ENCODE measurements at regions not wholly inside any gene's neighbourhood (a gene's known extent, or its start where the extent isn't known, plus 50 kb on each side); places are given as distances from the start of the nearest gene placed in this dataset.
"Not testable (repeated sequence)": the region's sequence is repeated elsewhere in the genome, so short reads cannot be mapped to it uniquely, and the experiment has no call there.

DNA sequence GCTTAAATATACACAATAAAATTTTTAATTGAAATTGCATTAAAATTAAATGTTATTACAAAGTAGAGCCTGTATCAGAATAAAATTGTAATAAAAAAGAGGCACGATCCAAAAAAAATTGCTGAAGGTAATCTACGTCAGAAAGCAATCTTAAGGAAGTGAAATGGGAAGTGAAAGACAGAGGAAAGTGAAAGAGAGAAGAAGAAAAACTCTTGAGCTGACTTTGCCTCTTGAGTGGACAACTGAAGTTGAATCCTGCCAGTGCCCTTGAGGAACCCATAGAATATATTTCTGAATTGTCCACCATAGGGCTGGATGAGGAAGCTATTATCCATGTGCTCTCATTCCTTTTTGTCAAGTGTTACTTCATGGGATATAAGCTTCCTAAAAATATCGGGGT lies 285.1 kb upstream of the STAC start:
- no peak for DNase-seq

DNA sequence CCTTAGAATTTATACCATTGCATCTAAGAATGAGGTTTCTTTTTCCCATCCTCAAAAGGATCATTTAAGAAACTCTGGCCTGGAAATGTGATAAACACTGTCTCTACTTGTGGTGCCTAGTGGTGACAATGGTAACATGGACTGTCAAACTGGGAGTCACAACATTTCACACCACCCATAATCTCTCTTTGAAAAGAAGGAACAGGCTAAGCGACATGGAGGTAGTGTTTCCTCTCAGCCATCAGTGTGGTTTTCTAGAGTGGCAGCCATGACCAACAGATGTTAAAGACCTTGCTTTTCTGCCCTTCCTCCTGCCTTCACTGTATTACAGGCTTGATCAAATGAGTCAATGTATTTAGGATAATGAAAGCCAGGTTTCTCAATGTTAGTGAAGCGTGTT lies 283.1 kb upstream of the STAC start:
- DNase-seq, result no peak

DNA sequence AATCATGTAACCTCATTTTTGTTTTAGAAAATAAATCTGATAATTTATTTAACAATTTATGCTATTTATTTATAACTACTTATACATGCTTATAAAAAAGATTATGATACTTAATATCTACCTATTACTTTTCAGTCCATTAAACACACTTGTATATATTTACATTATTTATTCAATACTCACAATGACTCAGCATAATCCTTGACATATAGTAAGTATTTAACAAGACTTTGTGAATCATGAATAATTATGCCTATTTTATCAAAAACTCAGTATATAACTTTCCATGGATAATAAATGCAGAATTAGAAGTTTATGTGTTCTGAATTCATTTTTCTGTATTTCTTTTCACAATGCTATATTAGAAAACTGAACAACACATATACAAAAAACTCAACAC lies 266.0 kb upstream of the STAC start:
- no peak for DNase-seq

DNA sequence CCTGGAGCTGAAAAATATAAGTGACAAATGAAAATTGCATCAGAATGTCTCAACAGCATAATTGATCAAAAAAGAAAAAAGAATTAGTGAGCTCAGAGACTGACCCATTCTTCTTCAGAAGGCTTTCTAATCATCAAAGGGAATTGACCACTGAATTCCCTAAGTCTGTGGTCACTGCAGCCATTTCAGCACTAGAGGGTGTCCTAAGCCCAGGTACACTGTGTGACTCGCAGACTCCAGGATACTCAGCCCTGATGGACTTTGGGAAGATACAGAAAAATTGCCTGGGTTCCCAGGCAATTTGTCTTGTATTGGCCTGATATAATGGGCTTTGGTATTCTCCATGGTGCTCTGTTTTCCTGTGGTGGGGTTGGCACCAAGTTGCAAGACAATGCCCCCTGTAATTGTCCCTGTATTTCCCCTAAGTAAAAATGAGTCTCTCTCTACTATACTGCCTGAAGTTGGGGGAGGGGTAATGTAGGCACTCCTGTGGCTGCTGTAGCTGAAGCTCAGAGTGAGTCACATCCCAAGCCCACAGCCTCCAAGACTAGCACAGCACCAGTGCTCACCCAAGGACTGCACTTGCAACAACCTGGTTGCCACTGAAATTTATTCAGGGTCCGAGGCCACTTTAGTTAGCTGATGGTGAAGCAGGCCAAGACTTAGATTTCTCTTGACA lies 256.0 kb upstream of the STAC start:
- DNase-seq, result no peak

GRCh38 chr3:36132214-36132613 lies 248.1 kb upstream of the STAC start:
- DNase-seq, result no peak

DNA sequence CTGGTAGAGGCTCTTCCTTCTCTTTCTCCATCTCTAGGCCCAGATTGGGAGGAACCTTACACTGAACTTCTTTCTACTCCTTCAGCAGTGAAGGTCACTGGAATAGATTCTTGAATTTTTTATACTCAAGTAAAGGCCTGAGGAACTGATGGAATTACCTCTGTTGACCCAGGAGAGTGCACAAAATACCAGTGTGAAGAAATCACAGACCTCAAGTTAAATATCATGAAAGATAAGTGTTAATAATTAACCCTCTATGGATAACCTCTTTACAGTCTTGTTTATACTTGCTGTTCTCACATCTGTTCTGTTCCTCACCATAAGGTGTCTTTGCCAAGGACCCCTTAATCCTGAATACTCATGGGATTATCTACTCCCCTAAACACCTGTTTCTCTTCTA lies 244.4 kb upstream of the STAC start:
- DNase-seq, result no peak

DNA sequence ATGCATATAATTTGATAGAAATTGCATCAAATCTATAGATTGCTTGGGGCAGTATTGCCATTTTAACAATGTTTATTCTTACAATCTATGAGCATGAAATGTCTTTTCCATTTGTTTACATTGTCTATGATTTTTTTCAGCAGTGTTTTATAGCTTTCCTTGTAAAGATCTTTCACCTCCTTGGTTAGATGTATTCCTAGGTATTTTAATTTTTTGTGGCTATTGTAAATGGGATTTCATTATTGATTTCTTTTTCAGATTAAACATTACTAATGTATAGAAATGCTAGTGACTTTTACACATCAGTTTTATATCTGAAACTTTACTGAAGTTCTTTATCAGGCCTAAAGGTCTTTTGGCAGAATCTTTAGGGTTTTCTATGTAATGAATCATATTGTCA lies 237.6 kb upstream of the STAC start:
- DNase-seq, result no peak

- no peak for DNase-seq
Measured at GRCh38 chr3:36146404-36146803, 233.9 kb upstream of the STAC start.

DNA sequence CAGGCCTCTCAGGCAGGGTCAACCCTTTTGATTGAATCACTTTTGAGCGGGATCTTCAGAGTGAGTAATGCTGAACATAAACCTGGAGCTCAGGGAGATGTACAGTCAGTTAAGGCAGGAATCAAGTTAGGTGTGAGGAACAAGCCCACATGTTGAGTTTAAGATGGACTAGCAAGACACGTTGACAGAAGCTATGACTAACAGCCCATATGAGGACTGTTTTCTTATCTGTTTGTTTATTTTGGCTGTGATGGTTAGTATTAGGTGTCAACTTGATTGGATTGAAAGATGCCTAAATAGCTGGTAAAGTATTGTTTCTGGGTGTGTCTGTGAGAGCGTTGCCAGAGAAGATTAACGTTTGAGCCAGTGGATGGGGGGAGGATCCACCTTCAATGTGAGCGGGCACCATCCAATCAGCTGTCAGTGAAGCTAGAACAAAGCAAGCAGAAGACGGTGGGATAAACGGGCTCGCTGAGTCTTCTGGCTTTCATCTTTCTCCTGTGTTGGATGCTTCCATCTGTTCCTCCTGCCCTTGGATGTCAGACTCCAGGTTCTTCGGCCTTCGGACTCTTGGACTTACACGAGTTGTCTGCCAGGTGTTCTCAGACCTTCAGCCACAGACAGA lies 232.3 kb upstream of the STAC start:
- no peak for DNase-seq

DNA sequence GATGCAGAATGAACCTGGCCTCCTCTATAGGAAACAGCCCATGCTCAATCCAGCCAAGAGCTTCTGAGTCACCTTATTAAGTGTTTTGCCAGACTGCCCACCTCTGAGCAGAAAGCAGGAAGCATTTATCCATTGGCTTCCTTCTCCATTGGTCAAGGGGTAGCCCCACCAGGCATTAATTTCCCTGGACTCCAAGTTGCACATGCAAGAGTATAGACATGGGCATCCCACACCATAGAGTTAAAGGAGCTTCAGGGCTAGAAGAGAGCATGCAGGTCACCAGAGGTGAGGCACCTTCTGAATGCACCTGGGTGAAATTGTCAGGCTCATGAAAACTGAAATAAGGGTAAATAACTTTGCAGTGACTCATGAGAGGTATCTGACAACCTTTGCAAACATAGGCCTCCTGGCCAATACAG lies 230.8 kb upstream of the STAC start:
- DNase-seq, result no peak

GRCh38 chr3:36155515-36155914 lies 224.8 kb upstream of the STAC start:
- DNase-seq, result no peak

GRCh38 chr3:36164400-36164799 lies 215.9 kb upstream of the STAC start:
- no peak for DNase-seq

DNA sequence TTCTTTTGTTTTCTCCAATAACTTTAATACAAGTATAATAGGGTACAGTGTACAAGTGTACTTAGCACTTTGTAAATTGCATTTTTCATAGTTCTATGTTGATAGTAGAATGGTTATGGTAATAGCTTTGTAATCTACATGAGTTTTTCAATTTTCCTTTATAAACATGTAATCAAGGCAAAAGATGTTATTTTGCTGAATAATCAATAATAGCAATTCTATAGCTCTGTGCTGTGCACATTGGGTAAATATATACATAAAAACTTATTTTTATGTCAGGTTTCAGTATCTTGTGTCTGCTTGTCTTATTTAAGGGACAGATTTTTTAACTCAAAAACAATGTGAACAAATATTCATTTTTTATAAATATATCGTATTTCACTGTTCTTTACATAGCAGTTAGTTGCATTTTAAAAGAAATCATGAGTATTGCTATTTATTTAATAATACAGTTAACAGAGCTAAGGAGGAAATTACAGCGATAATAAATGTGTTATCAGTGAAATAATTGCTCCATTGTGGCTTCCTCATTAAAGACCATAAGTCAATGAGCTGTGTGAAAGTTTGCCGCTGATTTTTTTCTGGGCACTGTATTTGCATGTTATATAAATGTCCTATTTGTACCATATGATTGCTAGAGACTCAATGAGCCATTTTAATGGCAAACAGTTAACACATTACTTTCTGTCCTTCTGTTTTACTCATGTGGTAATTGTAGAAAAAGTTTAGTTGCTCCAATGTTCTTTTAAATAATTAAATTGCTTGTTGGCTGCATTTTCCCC lies 214.6 kb upstream of the STAC start:
- no peak for DNase-seq

DNA sequence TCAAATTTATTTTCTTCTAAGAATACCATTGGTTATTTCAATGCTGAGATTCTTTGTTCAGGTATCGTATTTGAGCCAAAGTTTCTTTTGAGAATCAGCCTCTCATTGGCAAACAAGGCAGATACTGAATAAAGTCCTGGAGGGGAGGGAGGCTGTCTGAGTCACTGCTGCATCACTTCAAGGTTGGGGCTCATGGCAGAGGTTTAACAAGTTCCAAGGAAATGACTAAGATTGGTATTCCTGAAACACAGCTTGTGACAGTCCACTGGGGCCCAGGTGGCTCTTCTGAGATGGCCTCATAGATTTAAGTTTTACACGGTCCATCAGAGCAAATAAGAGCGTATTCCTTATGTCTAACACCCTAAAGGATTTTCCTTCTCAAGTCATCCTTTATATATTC lies 213.8 kb upstream of the STAC start:
- no peak for DNase-seq

- DNase-seq, result no peak
Measured at GRCh38 chr3:36172699-36173098, 207.6 kb upstream of the STAC start.

- no peak for DNase-seq
Measured at GRCh38 chr3:36175113-36175812, 205.0 kb upstream of the STAC start.

DNA sequence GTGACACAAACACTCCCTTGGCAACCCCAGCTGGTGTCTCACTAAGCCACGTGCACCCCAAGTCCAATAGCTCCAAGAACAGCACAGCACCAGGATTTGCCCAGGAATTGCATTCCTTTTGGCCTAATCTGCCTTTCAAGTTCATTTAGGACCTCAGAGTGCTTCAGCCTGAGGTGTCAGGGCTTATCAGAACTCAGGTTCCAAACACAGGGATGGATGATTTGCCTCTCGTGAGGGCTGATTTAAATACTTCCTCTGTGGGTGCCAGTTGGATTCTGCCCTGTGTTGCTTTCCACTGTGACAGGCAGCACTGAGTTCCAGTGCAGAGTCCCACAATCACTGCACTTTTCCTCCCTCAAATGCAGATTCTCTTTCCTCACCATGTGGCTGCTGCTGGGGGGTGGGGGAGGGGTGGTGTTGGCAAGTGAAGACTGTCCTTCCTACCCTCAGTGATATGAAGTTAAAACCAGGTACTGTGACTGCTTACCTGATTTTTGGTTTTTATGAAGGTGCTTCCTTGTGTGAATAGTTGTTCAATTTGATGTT lies 204.3 kb upstream of the STAC start:
- DNase-seq, result no peak

- no peak for DNase-seq
Measured at GRCh38 chr3:36178018-36178417, 202.3 kb upstream of the STAC start.

- no peak for DNase-seq
Measured at GRCh38 chr3:36182024-36182423, 198.3 kb upstream of the STAC start.

GRCh38 chr3:36187197-36187596 lies 193.1 kb upstream of the STAC start:
- DNase-seq, result not testable (repeated sequence)

DNA sequence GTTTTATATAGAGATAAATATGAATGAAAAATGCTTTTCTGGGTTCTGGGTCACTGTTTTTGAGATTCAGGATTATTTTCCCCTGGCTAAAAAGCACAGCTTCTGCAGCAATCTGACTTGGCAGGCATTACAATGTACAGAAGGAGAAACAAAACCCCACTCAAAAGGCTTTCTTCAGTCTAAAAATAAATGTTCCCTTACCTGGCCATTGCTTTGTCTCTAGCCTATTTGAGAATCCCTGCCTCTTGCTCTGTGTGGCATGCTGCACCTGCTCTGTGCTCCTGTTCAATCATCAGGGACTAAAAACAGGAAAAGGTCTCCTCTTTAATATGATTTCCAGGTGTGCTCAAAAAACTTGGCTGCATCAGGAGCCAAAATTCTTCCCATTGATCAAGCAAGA lies 187.4 kb upstream of the STAC start:
- DNase-seq, result no peak

DNA sequence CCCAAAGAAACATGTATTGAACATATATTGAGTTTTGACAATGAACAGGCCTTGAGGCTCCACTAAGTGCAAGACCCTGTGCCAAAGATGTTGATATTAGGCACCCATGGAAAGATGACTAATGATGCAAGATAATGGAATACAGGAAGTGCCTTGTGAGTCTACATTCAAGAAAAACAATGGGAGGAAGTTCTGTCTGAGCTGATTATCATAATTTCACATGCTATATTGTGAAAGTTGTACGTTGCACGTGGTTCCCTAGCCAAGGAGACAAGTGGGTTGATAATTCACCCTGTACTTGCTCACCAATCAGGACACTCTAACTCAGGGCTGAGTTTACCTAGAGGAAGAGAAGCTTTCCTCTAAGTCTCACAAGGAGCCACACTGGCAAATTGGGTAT lies 186.9 kb upstream of the STAC start:
- no peak for DNase-seq

GRCh38 chr3:36196058-36196457 lies 184.2 kb upstream of the STAC start:
- no peak for DNase-seq
